ENCODE measurements at regions not wholly inside any gene's neighbourhood (a gene's known extent, or its start where the extent isn't known, plus 50 kb on each side); places are given as distances from the start of the nearest gene placed in this dataset.

DNA sequence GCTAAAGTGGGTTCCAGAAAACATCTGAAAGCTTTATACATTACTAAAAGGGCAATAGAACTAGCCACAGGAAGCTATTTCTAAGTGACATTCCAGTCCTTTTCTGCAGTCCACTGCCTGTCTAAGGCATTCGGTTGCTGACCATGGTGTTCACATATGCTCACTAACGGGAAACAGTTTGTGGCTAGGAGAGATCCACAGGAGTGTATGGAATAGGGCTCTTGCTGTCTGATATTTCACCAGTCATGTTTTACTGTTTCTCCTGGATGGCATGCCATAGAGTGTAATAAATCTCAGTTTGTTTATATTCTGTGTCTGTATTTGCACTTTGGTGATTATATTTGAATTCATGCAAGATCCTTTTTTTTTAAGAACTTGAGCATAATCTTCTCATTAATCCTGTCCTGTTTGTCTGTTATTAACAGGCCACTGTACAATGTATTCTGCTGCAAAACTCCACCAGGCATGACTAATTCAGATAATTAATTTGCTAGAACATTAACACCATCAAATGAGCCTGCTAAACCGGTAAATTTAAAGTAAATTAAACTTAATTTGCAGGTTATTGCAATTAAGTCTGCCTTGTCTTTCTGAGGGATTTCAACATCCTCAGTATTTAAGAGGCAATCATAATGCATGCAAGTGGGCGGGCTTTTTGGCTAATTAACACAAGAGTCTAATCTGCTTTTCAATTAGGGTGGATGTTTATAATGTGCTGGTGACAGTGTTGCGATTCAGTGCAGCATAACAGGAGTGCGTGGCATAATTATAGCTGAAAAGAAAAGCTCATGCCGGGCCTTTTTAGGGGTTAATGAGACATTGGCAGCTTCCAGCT is 201.3 kb downstream of the POU4F1 start:
- TF ChIP-seq CTCF (IDR thresholded peaks at IDR 0.05) (no peak), EZH2 (IDR thresholded peaks at IDR 0.05) (no peak), EZH2phosphoT487 (IDR thresholded peaks at IDR 0.05) (peak; percentile 30)

Measured in neural progenitor cell (in vitro differentiated cells).